Stimulated activated CD8-positive, alpha-beta memory T cell treated with anti-CD3 and anti-CD28 coated beads, Interleukin-7, amount 100 ng/mL, for 24 hours (primary cell): ENCODE measurements at regions not wholly inside any gene's neighbourhood (a gene's known extent, or its start where the extent isn't known, plus 50 kb on each side); places are given as distances from the start of the nearest gene placed in this dataset.
"Not testable (repeated sequence)": the region's sequence is repeated elsewhere in the genome, so short reads cannot be mapped to it uniquely, and the experiment has no call there.

Experiments used
- DNase-seq: peaks from one replicate; pipeline ENCODE4 v3.0.0-alpha.2; 2020; ENCODE audit warnings: low read depth

DNA sequence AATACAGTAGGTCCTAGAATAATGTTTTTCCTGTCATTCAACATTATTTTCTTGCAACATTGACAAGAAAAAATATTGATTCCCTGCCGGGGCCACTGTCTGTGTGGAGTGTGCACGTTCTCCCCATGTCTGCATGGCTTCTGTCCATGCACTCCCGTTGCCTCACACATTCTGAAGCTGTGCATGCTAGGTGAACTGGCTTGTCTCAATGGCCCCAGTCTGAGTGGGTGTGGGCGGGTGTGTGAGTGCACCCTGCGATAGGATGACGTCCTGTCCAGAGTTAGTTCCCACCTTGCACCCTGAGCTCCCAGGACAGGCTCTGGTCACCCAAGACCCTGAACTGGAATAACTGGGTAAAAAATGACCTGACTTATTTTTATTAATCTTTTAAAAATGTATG, 186.1 kb downstream of the CAND1 start:
- DNase-seq: no peak

DNA sequence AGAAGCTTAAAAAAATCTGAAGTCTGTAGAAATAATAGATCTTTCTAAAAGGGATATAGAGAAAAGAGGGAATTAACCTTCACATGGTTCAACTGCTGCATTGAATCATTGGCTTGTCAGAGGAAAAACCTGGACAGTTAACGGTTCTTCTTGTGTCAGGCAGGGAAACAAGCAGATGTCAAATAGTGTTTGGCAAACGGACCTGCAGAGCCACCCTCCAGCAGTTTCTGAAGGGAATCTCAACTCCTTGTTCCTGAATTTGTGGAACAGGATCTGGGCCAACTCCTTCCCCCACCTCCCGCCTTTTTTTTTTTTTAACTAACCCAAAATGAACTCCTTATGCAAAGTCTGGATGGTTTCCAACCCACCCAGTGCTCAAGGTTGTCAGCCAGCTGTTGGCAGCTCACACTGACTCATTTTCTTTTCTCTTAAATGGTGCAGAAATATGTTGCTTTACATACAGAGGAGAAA, 187.3 kb downstream of the CAND1 start:
- DNase-seq: no peak

DNA sequence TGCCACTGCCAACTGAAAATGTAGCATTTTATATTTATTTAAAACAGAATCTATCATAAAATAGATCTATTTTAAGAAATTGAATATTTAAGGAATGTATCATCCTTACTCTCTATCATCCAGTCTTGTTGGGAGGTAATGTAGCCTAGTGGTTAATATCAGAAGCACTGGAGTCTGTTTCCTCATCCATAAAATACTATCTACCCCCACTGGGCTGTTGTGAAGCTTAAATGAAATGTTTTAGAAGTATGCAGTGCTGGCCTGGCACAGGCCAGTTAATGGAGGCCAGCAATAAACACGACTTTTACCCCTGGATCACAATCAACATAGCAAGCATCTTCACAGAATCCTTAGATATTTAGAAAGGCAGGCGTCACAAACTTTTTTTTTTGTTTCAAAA, 188.0 kb downstream of the CAND1 start:
- no peak for DNase-seq

DNA sequence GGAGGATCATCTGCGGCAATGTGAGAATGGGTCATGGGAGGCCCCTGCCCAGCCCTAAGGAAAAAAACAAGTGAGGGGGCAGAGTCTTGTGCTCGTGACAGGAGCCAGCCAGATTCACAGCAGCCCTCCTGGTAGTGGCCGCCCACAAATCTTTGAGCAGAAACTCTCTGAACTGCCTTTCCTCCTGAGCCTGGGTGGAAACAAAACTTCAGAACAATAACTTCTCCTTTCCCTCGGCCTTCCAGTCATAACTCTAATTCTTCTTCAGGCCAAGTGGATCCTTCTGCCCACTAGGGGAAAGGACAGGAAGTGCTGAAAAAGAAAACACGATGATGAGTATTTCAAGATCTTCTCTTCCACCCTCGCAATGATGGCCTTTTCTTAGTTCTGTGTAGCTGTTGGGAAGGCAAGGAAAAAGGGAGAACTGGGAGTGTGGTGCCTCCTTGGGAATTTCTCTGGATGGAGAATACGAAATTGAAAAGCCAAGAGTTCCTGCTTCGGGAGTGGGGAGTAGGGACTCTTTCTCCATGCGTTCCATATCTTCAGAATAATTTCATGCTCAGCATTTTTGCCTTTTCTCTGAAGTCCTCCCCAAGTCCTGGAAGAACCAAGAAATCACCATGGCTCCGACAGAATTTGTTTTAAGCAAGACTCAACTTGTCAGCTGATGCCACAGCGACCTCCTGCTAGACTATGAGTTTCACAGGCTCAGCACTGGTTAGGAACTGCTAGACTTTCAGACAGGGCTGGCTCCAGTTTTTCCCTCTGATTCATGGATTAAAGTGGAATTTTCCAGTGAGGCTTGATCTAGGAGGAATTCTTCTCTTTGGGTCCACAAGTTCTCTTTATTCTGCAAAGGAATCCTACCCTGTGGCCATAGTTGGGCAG, 188.9 kb downstream of the CAND1 start:
- no peak for DNase-seq

DNA sequence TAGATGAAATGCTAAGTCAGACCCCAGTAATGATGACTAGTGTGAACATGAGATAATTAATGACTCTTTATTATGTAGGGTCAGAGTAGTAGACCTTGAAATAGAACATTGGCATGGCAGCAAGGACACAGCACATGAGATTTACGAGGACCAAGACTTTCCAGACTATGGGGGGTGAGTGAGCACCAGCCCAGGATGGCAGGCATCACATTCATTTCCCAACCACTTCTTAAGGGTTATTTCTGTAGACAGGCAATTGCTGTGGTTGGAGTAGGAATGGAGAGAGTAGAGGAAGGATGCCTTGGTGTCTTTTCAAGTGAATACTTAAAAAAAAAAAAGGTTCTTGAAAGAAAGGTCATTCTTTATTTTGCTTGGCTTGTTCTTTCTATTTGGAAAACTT, 189.4 kb upstream of the DYRK2 start:
- no peak for DNase-seq

DNA sequence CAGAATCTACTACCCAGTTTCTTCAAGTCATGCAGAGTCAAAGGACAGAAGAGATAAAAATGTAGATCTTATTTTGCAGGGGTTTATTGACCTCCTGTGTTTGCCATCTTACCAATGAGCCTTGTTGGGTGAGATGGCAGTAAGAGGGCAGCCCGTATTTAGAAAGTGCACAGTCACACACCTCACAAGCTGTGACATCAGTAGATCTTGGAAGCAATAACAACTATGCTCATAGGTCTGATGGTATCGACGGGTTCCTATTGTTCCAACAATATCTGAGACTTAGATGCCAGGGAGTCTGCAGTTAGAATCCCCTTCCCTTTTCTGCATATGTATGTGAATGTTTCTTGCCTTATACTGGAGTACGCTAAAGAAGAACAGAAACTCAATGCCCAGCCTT, 189.0 kb upstream of the DYRK2 start:
- no peak for DNase-seq

DNA sequence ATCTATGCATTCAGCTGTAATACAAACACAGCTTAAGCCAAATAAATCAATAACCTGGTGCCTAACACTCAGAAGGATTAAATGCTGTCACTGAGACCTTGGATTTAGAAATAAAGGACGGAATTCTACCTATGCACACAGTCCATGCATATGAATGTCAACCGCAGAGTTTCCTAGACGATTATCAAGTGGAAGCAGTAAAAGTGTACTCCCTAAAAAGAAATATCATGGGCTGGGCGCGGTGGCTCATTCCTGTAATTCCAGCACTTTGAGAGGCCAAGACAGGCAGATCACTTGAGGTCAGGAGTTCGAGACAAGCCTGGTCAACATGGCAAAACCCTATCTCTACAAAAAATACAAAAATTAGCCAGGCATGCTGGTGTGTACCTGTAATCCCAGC, 188.2 kb upstream of the DYRK2 start:
- no peak for DNase-seq

DNA sequence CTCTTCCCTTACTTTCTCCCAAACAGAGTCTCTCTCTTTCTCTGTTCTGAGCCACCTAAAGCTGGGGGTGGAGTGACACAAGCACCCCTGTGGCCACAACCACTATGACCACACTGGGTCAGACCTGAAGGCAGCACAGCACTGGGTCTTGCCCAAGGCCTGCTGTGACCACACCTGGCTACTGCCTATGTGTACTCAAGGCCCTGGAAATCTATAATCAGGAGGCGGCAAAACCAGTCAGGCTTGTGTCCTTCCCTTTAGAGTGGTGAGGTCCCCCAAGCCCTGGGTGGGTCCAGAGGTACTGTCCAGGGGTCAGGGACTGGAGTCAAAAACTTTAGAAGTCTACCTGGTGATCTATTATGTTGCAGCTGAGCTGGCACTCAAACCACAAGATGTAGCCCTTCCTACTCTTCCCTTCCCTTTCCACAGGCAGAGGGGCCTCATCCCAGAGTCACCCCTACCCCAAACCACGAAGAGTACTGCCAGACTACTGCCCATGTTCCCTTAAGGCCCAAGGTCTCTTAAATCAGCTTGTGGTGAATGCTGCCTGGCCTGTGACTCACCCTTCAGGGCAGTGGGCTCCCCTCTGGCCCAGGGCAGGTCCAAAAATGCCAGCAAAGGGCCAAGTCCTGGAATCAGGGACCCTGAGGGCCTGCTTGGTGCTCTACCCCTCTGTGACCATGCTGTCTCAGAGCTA, 179.8 kb upstream of the DYRK2 start:
- DNase-seq: no peak

DNA sequence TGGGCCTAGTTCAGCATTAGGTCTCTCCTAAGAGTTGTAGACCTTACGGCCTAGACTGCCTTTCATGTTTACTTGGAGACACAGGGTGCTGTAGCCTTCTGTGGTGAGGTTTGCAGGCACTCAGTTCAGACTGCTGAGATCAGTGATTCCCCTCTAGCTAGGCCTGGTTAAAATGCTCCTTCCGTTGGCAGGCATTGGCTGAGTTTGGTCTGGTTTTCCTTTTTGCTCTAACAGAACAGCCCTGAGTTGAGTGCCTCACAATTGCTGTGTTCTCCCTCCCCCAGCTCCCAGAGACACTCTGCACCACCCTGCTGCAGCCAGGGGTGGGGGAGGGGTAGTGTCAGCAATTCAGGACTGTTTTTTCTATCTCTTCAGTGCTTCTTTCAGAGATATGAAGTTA, 178.9 kb upstream of the DYRK2 start:
- no peak for DNase-seq

DNA sequence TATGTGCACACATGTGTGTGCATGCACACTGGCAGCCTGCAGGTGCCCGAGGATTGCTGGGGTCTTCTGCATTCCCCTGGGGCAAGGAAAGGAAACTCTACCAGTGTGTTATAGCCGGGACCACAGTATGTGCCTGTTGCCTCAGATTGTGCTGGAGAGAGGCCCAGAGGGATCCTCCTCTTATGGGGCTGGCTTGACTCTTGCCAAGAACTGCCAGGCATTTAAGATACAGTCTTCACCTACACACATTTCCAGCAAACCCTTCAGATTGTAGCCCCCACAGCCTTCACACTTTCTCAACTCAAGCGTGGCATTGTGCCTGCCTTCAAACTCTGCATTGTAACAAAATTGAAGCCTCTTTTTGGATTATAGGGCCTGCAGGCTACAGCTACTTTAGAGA, 176.7 kb upstream of the DYRK2 start:
- DNase-seq: no peak

DNA sequence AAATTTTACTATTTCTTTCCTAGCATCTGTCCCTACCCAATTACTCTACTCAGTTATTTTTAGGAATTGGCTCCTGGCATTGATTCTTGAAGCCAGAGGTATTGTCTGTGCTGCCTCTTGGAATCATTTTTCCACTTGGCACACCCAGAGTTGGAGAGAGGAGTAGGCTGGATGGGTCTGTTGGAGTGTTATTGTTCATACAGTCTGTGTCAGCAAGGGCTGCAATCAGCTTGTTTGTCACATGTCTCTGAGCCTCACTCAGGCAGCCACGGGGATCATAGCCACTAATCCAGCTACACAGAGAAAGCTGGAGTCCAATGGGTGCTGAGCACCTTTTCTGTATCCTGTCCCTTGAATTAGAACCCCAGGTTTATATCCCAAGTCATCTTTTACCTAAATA, 176.0 kb upstream of the DYRK2 start:
- no peak for DNase-seq

DNA sequence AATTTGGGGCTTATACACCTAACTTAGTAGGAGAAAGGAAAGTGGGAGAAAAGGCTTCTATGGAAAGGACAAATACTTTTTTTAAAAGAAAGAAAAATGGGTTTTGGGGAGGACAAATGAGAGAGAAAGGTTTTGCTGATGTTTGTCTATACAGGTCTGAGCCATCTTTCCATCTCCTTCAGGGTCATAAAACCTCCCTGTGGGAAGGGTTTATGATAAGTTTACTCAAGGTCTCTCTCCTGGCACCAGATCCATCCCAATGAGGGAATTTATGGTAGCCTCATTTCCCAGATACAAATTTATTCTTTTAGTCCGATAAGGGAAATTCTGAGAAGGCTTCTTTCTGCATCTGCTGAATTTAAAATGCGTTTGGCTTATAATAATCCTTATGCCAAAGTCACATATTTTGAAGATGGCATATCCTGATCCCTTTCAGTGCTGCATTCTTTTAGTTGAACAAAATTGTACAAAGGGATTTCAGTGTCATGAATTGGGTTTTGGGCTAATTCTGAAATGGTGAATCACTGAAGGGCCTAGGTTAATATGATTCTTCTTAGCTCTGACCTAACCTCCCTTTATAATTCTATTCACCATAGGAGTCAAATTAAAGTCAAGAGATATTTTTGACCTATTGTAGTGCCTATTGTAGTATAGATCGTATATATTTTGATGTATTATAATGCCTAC, 173.5 kb upstream of the DYRK2 start:
- no peak for DNase-seq

DNA sequence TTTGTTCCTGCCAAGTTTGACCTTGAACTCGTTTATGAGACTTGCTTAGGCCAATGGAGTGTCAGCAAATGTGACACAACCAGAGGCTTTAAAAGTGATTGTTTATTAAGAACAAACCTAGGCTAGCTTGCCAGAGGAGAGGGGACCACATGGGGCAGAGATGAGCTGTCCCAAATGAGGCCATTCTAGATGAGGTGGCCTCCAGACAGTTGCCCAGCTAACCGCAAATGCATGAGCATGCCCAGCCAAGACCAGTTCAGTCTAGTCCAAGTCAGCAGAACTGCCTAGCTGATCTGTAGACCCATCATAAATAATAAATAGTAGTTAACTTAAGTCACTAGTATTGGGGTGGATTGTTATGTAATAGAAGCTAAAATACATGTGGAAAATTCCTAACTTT, 172.8 kb upstream of the DYRK2 start:
- no peak for DNase-seq

DNA sequence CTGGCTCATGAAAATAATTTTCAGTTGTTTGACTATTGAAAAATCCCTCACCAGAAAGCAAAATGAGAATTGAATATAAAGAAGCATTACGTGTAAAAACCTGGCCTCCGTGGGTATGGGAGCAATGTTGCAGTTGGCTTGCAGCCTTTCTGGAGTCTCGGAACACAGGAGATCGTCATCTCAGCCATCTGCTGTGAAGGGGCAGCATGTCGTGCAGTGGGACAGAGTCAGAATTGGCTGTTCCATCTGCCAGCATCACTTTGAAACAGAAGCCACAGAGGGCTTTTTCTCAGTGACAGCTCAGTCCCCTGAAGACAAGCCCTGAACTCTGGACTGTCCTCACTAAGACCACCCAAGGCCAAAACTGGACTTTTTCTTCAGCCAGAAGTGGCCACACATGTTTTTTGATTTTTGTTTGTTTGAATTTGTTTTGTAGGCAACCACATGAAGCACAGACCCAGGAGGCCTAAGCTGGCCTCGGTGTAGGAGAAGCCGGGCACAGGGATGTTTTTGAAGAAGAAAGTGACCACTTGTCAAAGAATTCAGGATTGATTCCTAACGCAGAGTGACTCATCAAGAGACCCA, 170.8 kb upstream of the DYRK2 start:
- DNase-seq: no peak

DNA sequence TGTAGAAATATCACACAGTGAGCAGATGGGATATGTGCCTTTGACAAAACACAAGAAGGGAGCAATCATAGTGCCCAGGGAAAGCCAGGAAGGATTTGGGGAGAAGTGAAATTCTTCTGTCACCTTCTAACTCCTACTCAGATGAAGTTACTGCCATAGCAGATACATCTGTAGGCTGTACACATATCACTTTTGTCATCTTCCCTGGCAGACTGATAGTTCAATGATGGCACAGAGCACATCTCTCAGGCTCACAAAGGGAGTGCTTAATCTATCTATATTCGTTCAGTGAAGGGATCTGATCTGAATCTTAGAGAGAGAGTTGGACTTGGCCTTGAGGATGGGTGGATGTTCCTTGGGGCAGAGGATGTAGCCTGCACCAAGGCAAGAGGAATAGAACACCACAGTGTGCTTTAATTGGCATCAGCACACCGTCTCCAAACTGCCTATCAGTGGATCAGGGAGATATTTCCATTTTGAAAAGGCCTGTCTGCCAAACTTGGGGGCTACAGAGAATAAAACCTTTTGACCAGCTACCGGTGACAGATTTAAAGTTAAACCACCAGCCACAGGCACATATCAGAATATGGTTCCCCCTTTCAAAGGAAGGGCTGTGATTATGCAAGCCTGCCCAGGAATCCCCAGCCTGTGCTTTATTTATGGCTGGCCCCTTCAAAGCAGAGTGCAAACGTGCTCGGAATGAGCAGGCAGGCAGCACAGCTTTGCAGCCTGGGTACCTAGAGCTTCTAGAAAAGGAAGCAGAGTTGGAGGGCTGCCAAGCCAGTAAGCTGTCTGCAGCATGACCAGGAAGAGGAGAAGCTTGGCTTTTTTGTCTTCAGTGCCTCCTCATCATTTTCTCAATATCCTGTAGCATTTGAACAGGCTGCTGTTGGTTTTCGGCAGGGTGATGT, 165.5 kb upstream of the DYRK2 start:
- no peak for DNase-seq

DNA sequence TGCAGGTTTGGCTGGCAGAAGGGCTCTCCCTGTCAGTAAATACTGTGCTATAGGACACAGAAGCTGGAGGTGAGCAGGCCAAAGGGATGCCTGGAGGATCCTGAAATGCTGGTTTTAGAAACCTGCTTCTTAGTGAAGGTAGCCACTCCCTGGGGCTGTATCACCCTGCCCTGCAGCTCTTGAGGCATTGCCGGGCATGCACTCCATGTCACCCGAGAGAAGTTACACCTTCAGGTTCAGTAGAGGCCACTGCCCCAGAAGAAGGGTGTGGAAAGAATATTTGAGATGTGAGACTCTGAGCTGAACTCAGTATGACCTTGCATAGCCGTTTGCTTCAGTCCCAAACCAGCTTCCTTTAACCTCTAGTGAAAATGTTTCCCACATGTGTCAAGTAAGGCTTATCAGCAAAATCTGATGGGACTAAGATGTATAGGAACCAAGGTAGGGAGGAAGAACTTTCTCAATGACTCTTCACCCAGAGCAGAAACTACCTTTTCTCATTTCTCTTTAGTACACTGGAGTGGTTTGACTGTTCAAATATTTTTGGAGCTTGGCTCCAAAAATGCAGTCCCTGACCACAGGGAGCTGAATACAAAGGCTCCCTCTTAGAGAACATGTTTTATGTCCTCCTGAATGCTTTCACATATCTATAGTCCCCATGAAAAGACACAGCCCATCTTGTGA, 164.5 kb upstream of the DYRK2 start:
- DNase-seq: no peak

DNA sequence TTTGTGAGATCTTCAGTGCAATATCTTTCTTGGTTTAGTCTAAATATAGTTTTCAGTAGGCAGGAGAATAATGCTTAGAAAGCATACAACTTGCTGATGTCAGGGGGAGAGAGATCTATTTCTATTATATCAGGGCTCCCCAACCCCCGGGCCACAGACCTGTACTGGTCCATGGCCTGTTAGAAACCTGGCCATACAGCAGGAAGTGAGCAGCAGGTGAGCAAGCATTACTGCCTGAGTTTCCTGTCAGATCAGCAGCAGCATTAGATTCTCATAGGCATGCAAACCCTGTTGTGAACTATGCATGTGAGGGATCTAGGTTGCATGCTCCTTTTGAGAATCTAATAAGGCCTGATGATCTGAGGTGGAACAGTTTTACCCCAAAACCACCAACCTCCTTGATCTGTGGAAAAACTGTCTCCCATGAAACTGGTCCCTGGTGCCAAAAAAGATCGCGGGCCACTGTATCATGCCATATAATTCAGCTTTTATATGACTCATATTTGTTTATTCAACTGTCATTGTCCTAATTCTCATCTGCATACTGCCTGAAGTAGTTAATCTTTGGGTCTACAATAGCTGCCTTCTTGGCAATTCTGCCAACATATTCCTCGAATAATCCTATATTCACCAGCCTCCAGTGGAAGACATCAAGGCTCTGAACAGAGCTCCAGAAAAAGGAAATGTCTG, 163.6 kb upstream of the DYRK2 start:
- DNase-seq: no peak

DNA sequence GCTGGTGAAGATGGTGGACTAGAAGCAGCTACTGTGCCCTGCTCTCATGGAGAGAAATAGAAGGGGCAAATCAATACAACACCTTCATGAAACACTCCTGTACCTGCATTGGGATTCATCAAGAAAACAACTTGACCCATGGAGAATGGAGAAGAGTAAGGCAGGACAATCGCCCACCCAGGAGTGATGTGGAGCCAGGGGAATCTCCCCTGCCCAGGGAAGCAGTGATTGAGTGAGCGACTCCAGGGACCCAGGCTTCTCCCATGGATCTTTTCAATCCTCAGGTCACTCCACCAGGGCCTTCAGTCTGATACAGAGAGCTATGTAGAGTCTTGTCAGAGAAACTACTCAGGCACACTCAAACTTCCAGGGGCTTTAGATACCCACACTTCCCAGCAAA, 161.9 kb upstream of the DYRK2 start:
- no peak for DNase-seq

DNA sequence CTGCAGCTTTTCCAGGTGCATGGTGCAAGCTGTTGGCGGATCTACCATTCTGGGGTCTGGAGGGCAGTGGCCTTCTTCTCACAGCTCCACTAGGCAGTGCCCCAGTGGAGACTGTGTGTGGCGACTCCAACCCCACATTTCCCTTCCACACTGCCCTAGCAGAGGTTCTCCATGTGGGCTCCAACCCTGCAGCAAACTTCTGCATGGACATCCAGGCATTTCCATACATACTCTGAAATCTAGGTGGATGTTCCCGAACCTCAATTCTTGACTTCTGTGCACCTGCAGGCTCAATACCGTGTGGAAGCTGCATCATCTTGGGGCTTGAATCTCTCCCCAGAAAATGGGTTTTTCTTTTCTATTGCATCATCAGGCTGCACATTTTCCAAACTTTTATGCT, 160.2 kb upstream of the DYRK2 start:
- DNase-seq: not testable (repeated sequence)

DNA sequence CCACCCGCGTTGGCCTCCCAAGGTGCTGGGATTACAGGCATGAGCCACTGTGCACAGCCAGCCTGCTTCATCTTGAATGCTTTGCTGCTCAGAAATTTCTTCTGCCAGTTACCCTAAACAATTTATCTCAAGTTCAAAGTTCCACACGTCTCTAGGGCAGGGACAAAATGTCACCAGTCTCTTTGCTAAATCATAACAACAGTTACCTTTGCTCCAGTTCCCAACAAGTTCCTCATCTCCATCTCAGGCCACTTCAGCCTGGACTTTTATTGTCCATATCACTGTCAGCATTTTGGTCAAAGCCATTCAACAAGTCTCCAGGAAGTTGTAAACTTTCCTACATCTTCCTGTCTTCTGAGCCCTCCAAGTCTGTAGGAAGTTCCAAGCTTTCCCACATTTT, 159.5 kb upstream of the DYRK2 start:
- DNase-seq: no peak
